IMR-90 (cell line): ENCODE measurements at regions not wholly inside any gene's neighbourhood (a gene's known extent, or its start where the extent isn't known, plus 50 kb on each side); places are given as distances from the start of the nearest gene placed in this dataset.
A peak's percentile ranks its signal among the peaks of the same experiment; 100 is the strongest.

Experiments used
- ATAC-seq: fragments of 200-7000 bp; cut with Tn5 transposase; 2 replicates; pipeline ENCODE4 v1.9.1; 2020; ENCODE audit warnings: low read depth, mild to moderate bottlenecking, moderate library complexity
- BruUV-seq: library from RNA; stranded (reverse); fragments of 400-500 nt; replicated peaks from 2 replicates; lab custom pipeline; 2021; lab: Mats Ljungman, UMichigan
- CTCF ChIA-PET: fragments of 300-600 bp; formaldehyde crosslinking; extraction: SDS; loops from one replicate; lab custom pipeline; 2021; ENCODE audit warnings: antibody characterized with exemption; lab: Yijun Ruan, JAX
- POLR2A ChIA-PET: fragments of 300-600 bp; sonication (Branson Sonifier 250); formaldehyde crosslinking; loops from one replicate; lab custom pipeline; 2022; ENCODE audit warnings: antibody characterized with exemption; ENCODE audit not compliant: unreplicated experiment; lab: Charles Lee
- DNase-seq: peaks from one replicate; pipeline ENCODE4 v3.0.0; 2013
- H2AFZ ChIP-seq: replicated peaks from 2 replicates; pipeline ENCODE3; 2013; ENCODE audit warnings: low read length, mild to moderate bottlenecking; ENCODE audit not compliant: poor library complexity
- H2AK5ac ChIP-seq: 2 replicates; pipeline ENCODE4 v1.6.1; 2013; ENCODE audit warnings: low read depth, low read length, inconsistent platforms
- H2AK9ac ChIP-seq: replicated peaks from 2 replicates; pipeline ENCODE3; 2013; ENCODE audit warnings: mild to moderate bottlenecking, low read depth, low read length, moderate library complexity; ENCODE audit not compliant: poor library complexity
- H2BK120ac ChIP-seq: 2 replicates; pipeline ENCODE4 v1.6.1; 2013; ENCODE audit warnings: low read depth, low read length, inconsistent platforms
- H2BK15ac ChIP-seq: 3 replicates; pipeline ENCODE4 v1.6.1; 2013; ENCODE audit warnings: low read depth, low read length, inconsistent platforms
- H2BK20ac ChIP-seq: 2 replicates; pipeline ENCODE4 v1.6.1; 2013; ENCODE audit warnings: low read depth, mild to moderate bottlenecking, inconsistent platforms, low read length, moderate library complexity
- H2BK5ac ChIP-seq: 2 replicates; pipeline ENCODE4 v1.6.1; 2013; ENCODE audit warnings: mild to moderate bottlenecking, low read depth, low read length, inconsistent platforms; ENCODE audit not compliant: poor library complexity, severe bottlenecking
- H3K14ac ChIP-seq: replicated peaks from 2 replicates; pipeline ENCODE4 v1.6.1; 2013; ENCODE audit warnings: low read depth, low read length, inconsistent platforms
- H3K18ac ChIP-seq: 2 replicates; pipeline ENCODE4 v1.6.1; 2013; ENCODE audit warnings: low read depth, low read length, control low read depth
- H3K23ac ChIP-seq: 2 replicates; pipeline ENCODE4 v1.6.1; 2013; ENCODE audit warnings: low read depth, low read length, inconsistent platforms
- H3K27ac ChIP-seq: 2 replicates; pipeline ENCODE4 v1.5.1; 2013; ENCODE audit warnings: mild to moderate bottlenecking, control low read depth, low read length; ENCODE audit not compliant: insufficient read depth
- H3K27me3 ChIP-seq: 2 replicates; pipeline ENCODE4 v1.6.1; 2013; ENCODE audit warnings: low read length; ENCODE audit not compliant: control insufficient read depth, insufficient read depth
- H3K36me3 ChIP-seq: 2 replicates; pipeline ENCODE4 v1.6.1; 2013; ENCODE audit warnings: low read length, mixed read lengths; ENCODE audit not compliant: control insufficient read depth, insufficient read depth
- H3K4ac ChIP-seq: 2 replicates; pipeline ENCODE4 v1.6.1; 2013; ENCODE audit warnings: low read depth, low read length, inconsistent platforms
- H3K4me1 ChIP-seq: 2 replicates; pipeline ENCODE4 v1.6.1; 2013; ENCODE audit warnings: low read length, mixed read lengths; ENCODE audit not compliant: control insufficient read depth, insufficient read depth
- H3K4me2 ChIP-seq: 2 replicates; pipeline ENCODE4 v1.6.1; 2013; ENCODE audit warnings: low read depth, mild to moderate bottlenecking, control low read depth, low read length, moderate library complexity
- H3K4me3 ChIP-seq: 2 replicates; pipeline ENCODE4 v1.5.1; 2013; ENCODE audit warnings: low read depth, mild to moderate bottlenecking, control low read depth, low read length, moderate library complexity; ENCODE audit not compliant: insufficient read depth
- H3K56ac ChIP-seq: 2 replicates; pipeline ENCODE4 v1.6.1; 2013; ENCODE audit warnings: low read length, inconsistent platforms; ENCODE audit not compliant: insufficient read depth; ENCODE audit errors: extremely low read depth
- H3K79me1 ChIP-seq, 2 experiments: 2 replicates each; pipeline ENCODE4 v1.6.1; 2013; ENCODE audit warnings: low read length in 2 of 2, inconsistent platforms in 1 of 2, low read depth in 1 of 2
- H3K9ac ChIP-seq: 2 replicates; pipeline ENCODE4 v1.6.1; 2013; ENCODE audit warnings: low read depth, low read length, control low read depth
- H3K9me1 ChIP-seq: 2 replicates; pipeline ENCODE4 v1.6.1; 2013; ENCODE audit warnings: low read length, inconsistent platforms; ENCODE audit not compliant: insufficient read depth
- H3K9me3 ChIP-seq: 2 replicates; pipeline ENCODE4 v1.6.1; 2013; ENCODE audit warnings: low read length; ENCODE audit not compliant: control insufficient read depth, insufficient read depth
- H4K20me1 ChIP-seq: 2 replicates; pipeline ENCODE4 v1.6.1; 2013; ENCODE audit warnings: low read length, inconsistent platforms; ENCODE audit not compliant: insufficient read depth
- H4K5ac ChIP-seq: 2 replicates; pipeline ENCODE4 v1.6.1; 2013; ENCODE audit warnings: mild to moderate bottlenecking, low read depth, low read length, control low read depth
- H4K8ac ChIP-seq, 2 experiments: 2 replicates each; pipeline ENCODE4 v1.6.1; 2013; ENCODE audit warnings: low read depth in 2 of 2, low read length in 2 of 2, control low read depth in 1 of 2, inconsistent platforms in 1 of 2
- H4K91ac ChIP-seq: 2 replicates; pipeline ENCODE4 v1.6.1; 2013; ENCODE audit warnings: low read depth, low read length, inconsistent platforms; ENCODE audit not compliant: insufficient read depth
- BHLHE40 ChIP-seq: fragments of 150-350 bp; IDR thresholded peaks from 2 replicates; pipeline ENCODE4 v1.6.1; 2016; ENCODE audit warnings: mild to moderate bottlenecking, low read depth, low read length
- CEBPB ChIP-seq: IDR thresholded peaks from 2 replicates; pipeline ENCODE4 v1.6.1; 2012; ENCODE audit warnings: low read depth, low read length, improper control_type of control experiment
- CHD1 ChIP-seq: IDR thresholded peaks from 2 replicates; pipeline ENCODE4 v1.6.1; 2012; ENCODE audit warnings: low read depth, low read length, improper control_type of control experiment
- CTCF ChIP-seq: conservative IDR thresholded peaks from 2 replicates; pipeline ENCODE4 v1.5.1; 2012; ENCODE audit warnings: mild to moderate bottlenecking, low read depth, low read length, improper control_type of control experiment
- ELK1 ChIP-seq: fragments of 150-350 bp; IDR thresholded peaks from 2 replicates; pipeline ENCODE4 v1.6.1; 2016; ENCODE audit warnings: low read depth, mild to moderate bottlenecking, low read length, moderate library complexity, borderline replicate concordance
- FOS ChIP-seq: fragments of 150-350 bp; IDR thresholded peaks from 2 replicates; pipeline ENCODE4 v1.6.1; 2016; ENCODE audit warnings: low read depth, low read length
- MAFK ChIP-seq: IDR thresholded peaks from 2 replicates; pipeline ENCODE4 v1.6.1; 2012; ENCODE audit warnings: low read depth, low read length, improper control_type of control experiment
- MAZ ChIP-seq: IDR thresholded peaks from 2 replicates; pipeline ENCODE4 v1.6.1; 2012; ENCODE audit warnings: low read depth, mild to moderate bottlenecking, low read length, improper control_type of control experiment, moderate library complexity, borderline replicate concordance
- MXI1 ChIP-seq: IDR thresholded peaks from 2 replicates; pipeline ENCODE4 v1.6.1; 2012; ENCODE audit warnings: low read depth, mild to moderate bottlenecking, low read length, moderate library complexity, borderline replicate concordance
- NFE2L2 ChIP-seq: fragments of 150-350 bp; IDR thresholded peaks from 2 replicates; pipeline ENCODE4 v1.6.1; 2016; ENCODE audit warnings: low read depth, mild to moderate bottlenecking, low read length
- POLR2A ChIP-seq: IDR thresholded peaks from 2 replicates; pipeline ENCODE4 v1.6.1; 2012; ENCODE audit warnings: mild to moderate bottlenecking, low read depth, low read length
- RCOR1 ChIP-seq: IDR thresholded peaks from 2 replicates; pipeline ENCODE4 v1.6.1; 2012; ENCODE audit warnings: mild to moderate bottlenecking, low read length, improper control_type of control experiment; ENCODE audit not compliant: insufficient replicate concordance
- RFX5 ChIP-seq: IDR thresholded peaks from 2 replicates; pipeline ENCODE4 v1.8.0; 2012; ENCODE audit warnings: low read depth, mild to moderate bottlenecking, low read length, moderate library complexity
- SMC3 ChIP-seq: fragments of 150-350 bp; IDR thresholded peaks from 2 replicates; pipeline ENCODE4 v1.6.1; 2016; ENCODE audit warnings: low read depth, mild to moderate bottlenecking, antibody characterized with exemption, low read length, moderate library complexity
- USF2 ChIP-seq: fragments of 150-350 bp; IDR thresholded peaks from 2 replicates; pipeline ENCODE4 v1.6.1; 2017; ENCODE audit warnings: mild to moderate bottlenecking, antibody characterized with exemption, low read length, low read depth
- whole genome bisulfite sequencing, 2 experiments: methylation state at CpG; one replicate each; pipeline versions ENCODE4 v1.1.5 to v1.1.7; 2013; ENCODE audit warnings: missing lambda C conversion rate in 2 of 2; ENCODE audit not compliant: insufficient read length in 1 of 2; ENCODE audit errors: extremely low coverage in 2 of 2; 5-methylcytosine and 5-hydroxymethylcytosine counted together
- dilution Hi-C: fragments of 300-500 bp; cut with HindIII; formaldehyde crosslinking; loops from one replicate; pipeline ENCODE4 v1.14.3; 2018; ENCODE audit warnings: low sequenced_read_pairs; ENCODE audit not compliant: unreplicated experiment
- in situ Hi-C: fragments of 300-500 bp; cut with MboI; formaldehyde crosslinking; loops from 3 replicates; pipeline ENCODE4 v1.14.3; 2019; ENCODE audit warnings: low sequenced_read_pairs, inconsistent platforms, mixed read lengths
- intact Hi-C: fragments of 100-400 bp; cut with micrococcal nuclease; formaldehyde crosslinking; loops from 2 replicates; pipeline ENCODE4 v1.10.0; 2022

GRCh38 chr6:67606906-67607828 is 1027.9 kb upstream of the ADGRB3 start:
- intact Hi-C loops (no loop called here), dilution Hi-C loops (no loop called here), in situ Hi-C loops (no loop called here)
- no peak for TF ChIP-seq RCOR1
- no peak for TF ChIP-seq MAZ
- TF ChIP-seq CTCF, result no peak
- TF ChIP-seq SMC3, result no peak
- TF ChIP-seq FOS, result no peak
- no peak for TF ChIP-seq BHLHE40
- no peak for TF ChIP-seq MXI1
- no peak for TF ChIP-seq NFE2L2
- TF ChIP-seq CHD1, result no peak
- no peak for TF ChIP-seq RFX5
- TF ChIP-seq POLR2A, result no peak
- no peak for TF ChIP-seq USF2
- no peak for TF ChIP-seq ELK1
- no peak for TF ChIP-seq MAFK
- no peak for TF ChIP-seq CEBPB
- ChIA-PET CTCF (no interaction called here), POLR2A (no interaction called here)
- DNase-seq (peak; percentile 1), ATAC-seq (no peak)
- H3K4me1 ChIP-seq, result no peaks in the 10 kb centered on the region
- no peak overlapping the region for H3K23ac ChIP-seq
- H3K4ac ChIP-seq, result no peak overlapping the region
- no peaks in the 10 kb centered on the region for H4K20me1 ChIP-seq
- H3K27ac ChIP-seq, result no peak overlapping the region
- no peak overlapping the region for H3K4me3 ChIP-seq
- no CpG with 5 or more reads among the region's 5 CpGs for WGBS, 2 experiments
- no peaks in the 10 kb centered on the region for H3K36me3 ChIP-seq
- no peak overlapping the region for H4K8ac ChIP-seq
- no peak overlapping the region for H3K9ac ChIP-seq
- H3K4me2 ChIP-seq, result no peak overlapping the region
- H2AFZ ChIP-seq, result no peak overlapping the region
- H2AK9ac ChIP-seq, result no peak overlapping the region
- no peak overlapping the region for H4K91ac ChIP-seq
- H3K56ac ChIP-seq, result no peak overlapping the region
- H3K14ac ChIP-seq, result no peak overlapping the region
- H4K5ac ChIP-seq, result no peak overlapping the region
- no TSS peak for BruUV-seq
- H2BK15ac ChIP-seq, result no peak overlapping the region
- H3K9me1 ChIP-seq, result no peaks in the 10 kb centered on the region
- no peak overlapping the region for H3K18ac ChIP-seq
- H3K27me3 ChIP-seq, result no peaks in the 10 kb centered on the region
- H2BK5ac ChIP-seq, result no peak overlapping the region
- H3K79me1 ChIP-seq, result no peaks in the 10 kb centered on the region
- no peak overlapping the region for H2AK5ac ChIP-seq
- no peaks in the 10 kb centered on the region for H3K9me3 ChIP-seq
- no peak overlapping the region for H2BK120ac ChIP-seq
- no peak overlapping the region for H2BK20ac ChIP-seq
